GM19238 (cell line): ENCODE measurements at regions not wholly inside any gene's neighbourhood (a gene's known extent, or its start where the extent isn't known, plus 50 kb on each side); places are given as distances from the start of the nearest gene placed in this dataset.

Experiments used
- DNase-seq: peaks from one replicate; pipeline ENCODE4 v3.0.0; 2011; ENCODE audit warnings: low spot score; ENCODE audit not compliant: insufficient read length

DNA sequence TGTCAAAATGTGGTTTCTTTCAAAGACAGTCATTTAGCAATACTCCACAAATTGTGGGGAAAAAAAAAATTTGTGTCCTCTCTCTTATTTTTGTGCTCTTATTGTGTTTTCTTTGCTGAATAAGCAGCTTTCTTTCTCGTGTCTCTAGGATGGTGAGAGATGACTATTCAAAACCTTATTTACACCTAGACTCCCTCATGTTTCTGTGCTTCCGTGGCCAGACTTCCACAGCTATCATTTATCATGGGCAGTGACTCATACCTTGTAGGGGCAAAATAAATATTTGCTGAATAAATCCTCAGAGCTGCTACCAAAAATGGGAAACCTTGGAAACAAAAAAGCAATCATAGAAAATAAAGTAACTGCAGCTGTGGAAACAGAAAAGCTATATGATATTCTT is 204.9 kb upstream of the MIR17HG start:
- DNase-seq: no peak

DNA sequence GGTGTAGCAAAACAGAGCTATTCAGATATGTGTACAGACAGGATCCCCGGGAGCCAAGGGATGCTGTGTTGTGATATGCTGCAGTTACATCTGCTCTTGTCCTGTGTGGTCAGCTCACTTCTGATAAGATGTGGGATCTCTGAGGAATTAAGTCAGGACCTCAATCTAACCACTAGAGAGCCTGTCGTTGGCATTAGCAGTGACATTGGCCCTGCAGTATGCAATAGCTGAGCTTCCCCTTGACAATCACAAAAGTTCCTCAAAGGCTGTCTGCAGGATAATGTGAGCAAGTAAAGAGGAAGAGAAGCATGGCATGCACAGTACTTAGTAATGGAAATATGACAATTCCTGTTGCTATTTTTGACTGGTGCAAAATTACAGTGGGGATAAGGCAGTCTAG is 203.4 kb upstream of the MIR17HG start:
- no peak for DNase-seq

DNA sequence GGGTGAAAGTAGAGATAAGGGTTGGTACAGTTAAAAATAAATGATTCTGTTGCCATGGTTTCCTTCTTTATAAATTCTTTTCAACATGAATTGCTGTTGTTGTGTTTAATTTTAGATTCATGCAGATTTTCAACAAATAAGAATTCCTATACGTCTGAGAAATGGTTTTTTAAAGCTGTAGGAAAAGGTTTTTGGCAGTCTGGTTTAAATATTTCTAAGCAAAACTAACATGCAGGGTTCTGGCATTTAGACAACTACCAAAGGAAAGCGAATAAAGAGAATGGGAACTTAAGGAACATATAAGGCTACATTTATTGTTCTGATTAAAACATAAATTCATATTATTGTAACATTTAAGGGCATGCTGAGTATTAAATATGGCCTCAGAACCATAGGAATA is 203.0 kb upstream of the MIR17HG start:
- no peak for DNase-seq

DNA sequence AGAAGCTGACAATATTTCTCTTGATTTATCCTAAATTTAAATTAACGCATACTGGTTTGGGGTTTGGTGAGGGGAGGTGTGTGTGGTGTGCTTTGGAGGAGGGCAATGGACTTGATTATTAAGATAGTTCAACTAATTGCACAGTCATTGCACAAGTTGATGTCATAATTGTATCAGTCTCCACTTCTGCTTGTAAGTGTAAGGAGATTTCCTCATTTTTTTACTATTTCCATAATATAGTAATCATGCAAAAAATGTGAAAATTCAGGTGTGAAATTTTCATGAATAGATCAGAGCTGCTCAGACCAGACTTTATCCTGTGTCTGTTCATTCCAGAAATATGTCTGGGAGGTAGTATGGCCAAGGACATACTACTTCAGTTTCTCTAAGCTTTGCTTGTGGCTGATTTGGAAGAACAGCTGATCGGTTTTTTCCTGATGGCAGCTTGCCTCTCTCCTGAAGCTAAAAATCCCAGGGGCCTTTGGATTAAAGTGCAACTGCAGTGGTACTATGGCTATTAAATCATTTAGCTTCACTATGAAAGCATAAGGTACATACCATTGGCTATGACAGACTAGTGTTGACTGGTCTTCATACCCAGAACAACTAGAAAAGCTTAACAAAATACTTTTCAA is 201.8 kb upstream of the MIR17HG start:
- DNase-seq: no peak

DNA sequence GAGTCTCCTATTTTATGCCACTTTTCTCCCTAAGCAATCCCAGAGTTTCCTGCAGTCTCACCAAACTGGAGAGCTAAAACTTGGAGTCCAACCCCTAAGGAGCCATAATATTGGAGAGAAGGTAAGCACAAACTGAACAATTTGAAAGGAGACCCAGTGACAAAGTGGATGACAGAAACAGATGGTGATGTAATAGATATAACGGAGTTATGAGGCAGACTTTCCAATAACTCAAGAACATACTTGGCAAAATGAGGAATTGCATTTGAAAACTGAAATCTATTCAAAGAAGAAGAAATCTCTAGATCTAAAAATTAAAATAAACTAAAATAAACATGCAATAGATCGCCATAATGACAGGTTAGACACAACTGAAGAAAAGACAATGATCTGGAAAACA is 200.9 kb upstream of the MIR17HG start:
- DNase-seq: no peak

DNA sequence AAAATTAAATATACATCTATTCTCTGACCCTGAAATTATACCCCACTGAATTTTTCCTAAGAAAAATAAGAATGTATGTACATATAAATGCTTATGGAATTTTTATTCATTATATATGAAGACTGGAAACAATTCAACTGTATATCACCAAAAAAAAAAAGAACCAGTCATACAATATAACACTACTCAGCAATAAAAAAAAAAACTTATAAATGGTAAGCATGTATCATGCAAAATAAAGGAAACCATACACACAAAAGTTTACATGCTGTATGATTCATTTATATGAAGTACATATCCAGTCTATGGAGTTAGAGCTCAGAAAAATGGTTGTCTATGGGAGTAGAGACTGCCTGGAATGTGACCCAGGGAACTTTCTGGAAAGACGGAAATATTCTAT is 199.4 kb upstream of the MIR17HG start:
- no peak for DNase-seq

DNA sequence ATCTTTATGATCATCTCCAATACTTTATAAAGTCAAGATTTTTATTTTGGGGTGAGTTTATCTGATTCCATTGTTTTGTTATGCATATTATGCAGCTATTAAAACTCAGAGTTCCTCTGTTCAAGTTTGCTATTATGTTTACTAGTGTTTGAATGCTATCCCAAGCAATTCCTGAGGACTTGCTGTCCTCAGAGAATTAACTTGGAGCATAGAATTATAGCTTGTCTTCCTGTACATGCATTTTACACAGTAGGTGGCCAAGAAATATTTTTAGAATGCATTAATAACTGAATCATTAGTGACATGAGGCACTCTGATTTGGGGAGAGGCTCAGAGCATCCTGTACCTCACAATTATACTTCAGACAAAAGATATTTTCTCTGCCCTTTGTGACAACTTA is 195.6 kb upstream of the MIR17HG start:
- DNase-seq: no peak

DNA sequence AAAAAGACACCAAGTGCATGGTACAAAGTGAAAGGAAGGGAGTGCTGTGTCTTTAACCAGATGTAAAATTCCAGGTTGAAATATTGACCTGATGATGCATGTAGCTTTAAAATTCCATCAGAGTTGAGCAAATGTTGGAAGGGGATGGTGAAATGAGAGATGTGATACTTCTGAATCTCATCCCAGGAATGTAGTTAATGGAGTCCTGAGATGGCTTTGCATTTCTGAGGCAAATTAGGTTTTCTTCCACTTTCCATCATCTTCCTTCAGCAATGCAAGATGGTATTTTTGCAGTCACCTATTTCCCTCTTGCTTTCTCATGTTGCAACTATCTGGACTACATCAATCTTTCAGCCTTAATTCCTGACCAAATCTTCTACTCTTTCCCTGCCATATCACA is 194.1 kb upstream of the MIR17HG start:
- DNase-seq: no peak

DNA sequence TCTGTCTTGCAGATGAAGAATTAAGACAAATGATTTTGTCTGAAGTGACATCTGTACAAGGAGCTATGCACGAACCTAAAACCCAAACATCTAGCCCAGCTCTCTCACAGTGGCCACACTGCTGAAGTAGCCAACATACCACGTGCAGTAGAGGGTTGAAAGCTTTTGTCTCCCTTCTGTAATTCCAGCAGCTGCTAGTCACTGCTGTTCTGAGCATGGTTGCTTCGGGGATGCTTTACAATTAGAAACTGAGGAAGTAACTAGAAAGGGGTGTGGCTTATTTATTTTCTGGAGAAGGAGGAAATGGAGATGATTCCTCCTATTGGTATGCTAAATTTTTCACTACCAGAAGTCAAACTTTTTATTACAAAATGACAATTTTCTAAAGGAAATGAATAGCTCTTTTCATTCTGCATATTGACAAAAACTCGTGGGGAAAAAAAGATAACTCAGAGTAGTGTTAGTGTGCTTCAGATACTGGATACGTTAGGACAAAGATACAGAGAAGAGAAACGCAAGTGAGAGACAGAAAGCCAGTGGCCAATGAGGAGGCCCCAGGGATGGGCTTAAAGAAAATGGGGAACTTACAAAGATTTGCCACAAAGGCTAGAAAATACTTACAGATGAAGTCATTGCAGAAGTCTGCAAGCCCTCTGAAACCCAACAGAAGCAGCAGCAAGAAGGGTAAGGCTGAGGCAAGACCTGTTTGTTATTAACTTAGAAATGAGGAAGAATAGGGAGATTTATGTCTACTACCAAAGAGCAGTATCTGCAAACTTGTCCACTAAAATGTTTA is 192.7 kb upstream of the MIR17HG start:
- DNase-seq: no peak

DNA sequence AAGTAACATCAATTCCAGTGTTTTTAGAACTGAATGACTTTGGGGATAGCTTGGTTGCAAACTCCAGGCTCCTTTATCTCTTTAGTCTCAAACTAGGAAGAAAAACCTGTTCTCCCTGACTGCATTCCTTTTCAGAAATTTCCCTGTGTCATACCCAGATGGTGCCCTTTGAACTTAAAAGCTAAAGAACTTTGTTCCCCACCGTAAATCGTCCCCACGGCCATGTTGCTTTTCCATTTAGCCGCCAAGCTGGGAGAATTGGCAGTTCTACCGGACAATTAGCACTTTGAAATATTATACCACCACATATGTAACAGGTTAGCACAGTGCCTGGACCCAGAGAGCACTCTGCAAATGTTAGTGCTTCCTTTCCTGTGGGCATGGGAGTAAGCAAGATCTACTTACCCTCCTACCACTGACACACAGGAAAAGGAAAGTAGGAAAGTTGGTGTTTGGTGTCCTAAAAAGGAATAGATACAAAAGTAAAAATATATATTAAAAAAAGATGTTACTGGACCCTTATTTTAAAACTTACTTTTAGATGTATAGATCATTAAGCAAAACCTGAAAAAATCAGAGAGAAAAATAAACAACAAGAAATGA is 191.9 kb upstream of the MIR17HG start:
- DNase-seq: no peak

DNA sequence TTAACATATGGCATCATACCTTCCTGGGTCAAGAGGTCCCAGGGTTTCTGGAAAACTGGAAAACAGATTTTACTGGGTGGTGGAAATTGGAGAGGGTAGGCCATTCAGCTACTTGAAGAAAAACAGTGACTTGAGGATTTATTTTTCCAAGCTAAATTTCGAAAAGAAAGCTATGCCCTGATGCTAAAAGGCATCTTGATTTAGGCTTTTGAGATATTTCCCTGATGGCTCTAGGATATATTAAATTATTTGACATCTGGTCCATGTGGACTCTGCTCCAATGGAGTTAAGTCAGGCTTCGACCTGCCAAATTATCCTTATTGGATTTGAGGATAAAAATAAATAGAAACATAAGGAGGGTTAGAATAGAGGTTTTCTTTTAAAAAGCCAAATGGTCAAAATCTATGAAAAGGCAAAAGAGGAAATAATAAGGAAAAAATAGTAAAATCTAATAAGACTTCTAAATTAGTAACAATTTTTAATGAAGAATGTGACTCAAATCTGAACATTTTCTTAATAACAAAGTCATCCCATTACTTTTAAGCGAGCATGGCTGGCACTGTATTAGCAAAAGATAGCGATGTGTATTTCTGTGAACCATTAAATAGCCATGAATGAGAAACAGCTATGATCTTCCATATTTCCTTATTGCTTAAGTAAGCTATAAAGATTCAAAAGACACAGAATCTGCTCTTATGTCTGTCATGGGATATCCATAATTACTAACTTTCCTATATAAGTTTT is 190.0 kb upstream of the MIR17HG start:
- no peak for DNase-seq

DNA sequence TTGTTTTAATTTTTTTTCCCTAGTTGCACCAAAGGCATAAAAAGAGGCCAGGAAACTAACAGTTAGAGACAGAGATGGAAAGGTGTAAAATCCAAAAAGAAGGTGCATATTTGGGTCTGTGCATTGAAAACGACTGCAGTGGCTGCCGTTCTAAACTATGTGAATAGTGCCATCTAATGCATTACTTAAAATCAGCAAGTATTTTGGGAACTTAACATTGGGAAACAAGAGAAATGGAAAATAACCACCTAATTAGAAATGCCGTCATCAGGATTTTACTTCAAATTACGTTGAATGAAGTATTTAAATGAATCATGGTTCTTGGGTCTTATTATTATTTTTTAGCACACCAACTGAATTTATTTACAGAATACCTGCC is 189.5 kb upstream of the MIR17HG start:
- DNase-seq: no peak

DNA sequence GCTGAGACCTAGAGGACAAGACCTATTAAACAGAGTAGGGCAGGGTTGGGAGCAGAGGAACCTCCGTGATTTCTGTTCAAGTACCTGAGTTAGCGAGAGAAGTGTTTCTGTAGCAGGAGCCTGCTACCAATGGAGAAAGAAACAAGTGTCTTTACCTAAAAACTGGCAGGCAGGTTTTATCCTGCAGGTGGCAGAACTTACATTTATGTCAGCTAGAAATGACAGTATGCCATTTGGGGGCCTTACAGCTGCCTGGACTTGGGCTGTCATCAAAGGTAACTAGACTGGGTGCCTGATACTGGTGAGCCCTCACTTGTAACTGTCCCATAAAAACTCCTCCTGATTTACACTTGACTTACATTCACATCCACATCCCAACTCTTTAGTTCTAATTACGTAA is 185.3 kb upstream of the MIR17HG start:
- DNase-seq: no peak

DNA sequence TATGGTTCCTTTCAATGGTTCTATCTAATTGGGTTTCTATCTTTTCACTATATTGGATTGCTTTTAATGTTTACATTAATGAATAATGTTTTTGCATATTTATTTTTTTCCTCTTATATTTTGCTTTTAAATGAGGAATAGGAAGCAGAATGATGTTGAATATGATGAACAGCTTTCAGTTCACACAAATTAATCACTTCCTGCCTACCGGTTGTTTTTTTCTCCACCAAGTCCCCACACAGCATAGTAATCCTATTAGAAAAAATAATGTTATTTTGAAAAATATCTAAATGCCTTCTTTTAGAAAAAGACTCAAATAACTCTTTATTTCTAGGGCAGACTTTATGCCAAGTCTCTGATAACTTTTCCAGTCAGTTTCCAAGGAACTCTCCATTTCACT is 184.9 kb upstream of the MIR17HG start:
- DNase-seq: no peak

DNA sequence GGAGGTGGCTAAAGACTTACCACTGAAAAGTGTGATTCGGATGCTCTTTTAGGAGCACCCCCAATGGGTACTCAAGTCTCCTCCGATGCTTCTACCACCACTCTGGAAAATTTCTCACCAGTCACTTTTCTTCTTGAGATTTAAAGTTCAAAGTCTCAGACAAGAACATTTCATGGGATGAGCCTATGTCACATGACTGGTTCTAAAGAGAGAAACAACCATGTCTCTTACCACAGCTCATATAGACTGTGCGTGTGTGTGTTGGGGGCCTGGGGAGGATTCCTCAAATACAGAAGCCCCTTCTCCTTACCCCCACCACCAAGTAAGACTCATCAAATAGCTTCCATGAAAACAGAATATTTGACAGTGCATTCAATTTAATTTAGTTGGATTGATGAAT is 181.7 kb upstream of the MIR17HG start:
- DNase-seq: no peak

DNA sequence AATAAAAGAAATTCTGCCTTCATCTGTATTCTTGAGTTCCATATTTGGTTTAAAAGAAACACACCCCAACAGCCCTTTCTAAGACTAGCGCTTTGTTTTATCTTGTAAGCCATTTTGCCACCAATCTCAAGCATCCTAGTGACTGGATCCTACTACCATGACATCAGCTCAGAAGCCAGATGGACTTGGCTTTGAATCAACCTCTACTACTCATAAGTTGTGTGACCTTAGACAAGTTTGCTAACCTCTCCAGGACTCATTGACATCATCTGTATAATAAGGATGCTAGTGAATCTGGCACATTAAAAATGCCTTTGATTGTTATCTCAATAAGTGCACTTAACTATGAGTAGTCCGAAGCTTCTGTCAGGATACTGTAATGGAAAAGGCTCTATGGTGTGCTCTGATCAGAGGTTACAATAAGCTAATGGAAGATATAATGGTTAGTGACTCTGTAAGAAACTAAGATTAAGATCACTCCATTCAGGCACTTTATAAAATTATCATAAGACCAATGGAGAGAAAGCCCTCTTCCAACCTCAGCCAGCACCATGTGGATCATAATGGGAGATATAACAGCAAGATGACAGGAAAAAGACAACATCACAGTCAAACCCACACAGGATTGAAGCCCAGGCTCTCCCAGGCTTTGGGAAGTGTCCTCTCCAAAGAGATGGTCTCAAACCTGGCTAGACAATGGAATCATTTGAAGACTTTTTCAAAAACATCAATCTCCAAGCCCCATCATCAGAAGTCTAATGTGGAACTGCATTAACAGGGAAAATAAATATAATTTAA is 180.6 kb upstream of the MIR17HG start:
- no peak for DNase-seq

DNA sequence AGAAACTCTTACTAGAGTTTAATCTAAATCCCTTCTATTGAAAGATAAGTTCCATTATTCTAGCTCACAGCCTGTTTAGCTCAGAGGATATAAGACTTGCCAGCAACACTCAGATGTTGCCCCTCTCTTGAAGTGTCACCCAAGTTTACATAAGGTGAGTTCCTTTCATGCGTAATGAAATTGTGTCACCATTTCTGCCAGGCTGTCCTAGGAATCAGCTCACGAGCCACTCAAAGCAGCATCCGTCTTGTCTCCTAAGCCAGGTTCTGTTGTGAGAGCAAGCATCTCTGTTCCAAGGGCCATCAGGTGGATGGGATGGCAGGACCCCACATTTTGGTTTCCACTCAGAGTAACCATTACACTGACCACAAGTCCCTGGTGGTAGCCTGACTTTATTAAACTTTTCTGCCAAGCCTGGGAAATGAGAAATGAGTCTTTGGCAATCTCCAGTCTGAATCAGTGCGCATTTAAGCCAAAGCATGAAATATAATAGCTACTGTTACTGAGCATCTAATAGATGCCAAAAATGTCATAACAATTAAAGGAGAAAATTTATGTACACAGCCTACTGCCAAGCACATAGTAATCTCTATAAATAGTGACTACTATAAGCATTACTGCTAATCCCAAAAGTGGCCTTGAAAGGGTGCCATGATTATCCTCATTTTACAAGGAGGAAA is 179.6 kb upstream of the MIR17HG start:
- no peak for DNase-seq

DNA sequence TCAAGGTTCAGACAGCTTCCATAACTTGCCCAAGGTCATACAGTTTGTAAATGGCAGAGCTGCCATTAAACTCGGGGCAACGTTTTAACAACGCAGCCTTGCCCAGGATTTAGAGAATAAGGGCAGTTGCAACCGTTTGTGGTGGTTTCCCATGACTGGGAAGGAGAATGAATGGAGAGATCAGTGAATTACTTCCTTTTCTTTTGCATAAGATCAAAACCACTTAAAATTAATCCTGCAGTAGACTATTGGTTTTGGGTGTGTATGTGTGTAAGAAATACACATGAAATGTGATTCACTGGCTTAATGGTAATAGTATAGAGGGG is 179.1 kb upstream of the MIR17HG start:
- DNase-seq: no peak

DNA sequence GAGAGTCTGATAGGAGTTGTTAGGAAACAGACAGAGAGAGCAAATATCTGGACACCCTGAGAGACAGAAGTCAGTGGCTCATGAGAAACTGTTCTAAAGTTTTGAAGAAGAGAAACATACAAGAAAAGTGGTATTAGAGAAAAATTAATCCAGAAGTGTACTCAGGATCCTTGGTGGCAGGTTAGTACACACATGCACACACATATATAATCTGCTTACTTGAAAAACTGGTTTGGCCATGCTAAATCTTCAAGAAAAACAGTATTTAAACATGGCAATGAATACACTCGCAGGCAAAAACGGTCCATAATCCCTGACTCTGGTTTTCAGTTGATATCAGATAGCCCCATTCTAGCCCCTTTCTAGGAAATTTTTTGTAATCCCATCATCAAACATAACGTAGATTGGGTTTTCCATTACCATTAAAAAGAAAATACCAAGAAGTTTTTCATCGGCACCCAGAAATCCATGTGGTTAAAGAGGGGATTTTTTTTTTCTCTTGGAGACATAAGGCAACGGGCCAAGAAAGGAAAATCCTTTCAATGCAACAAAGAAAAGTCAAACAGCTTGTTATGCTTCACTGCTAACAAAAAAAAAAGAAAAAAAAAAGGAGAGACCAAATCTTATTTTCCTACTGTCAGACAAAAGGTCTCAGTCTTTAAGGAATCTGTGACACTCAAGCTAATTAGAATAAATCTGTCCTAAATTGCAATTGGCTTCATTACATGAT is 178.0 kb upstream of the MIR17HG start:
- DNase-seq: no peak

DNA sequence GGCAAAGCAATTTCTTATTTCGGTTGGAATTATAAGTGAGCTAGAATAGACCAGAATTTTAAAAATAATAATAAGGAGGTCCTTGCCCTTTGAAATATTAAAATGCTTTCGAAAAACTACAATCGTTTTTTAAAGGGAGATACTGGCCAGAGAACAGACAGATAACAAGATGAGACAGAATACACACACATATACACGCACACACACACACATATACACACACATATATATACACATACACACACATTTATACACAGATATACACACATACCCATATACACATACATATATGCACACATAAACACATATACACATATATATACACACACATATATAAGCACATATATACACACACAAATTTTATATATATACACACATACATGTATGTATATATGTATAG is 175.3 kb upstream of the MIR17HG start:
- DNase-seq: no peak
